NCI-H146 treated with DMSO at 0.1 percent for 48 hours (cell line): ENCODE measurements at regions not wholly inside any gene's neighbourhood (a gene's known extent, or its start where the extent isn't known, plus 50 kb on each side); places are given as distances from the start of the nearest gene placed in this dataset.
"Not testable (repeated sequence)": the region's sequence is repeated elsewhere in the genome, so short reads cannot be mapped to it uniquely, and the experiment has no call there.

Experiments used
- DNase-seq: peaks from one replicate; lab custom pipeline; 2025; ENCODE audit not compliant: unreplicated experiment; lab: John Stamatoyannopoulos, UW

- no peak for DNase-seq
Observed at GRCh38 chr2:65586516-65586915, 154.1 kb upstream of the SPRED2 start.

GRCh38 chr2:65583061-65583460 lies 150.7 kb upstream of the SPRED2 start:
- no peak for DNase-seq

GRCh38 chr2:65582364-65582763 lies 150.0 kb upstream of the SPRED2 start:
- no peak for DNase-seq

GRCh38 chr2:65580824-65581223 lies 148.4 kb upstream of the SPRED2 start:
- DNase-seq, result no peak

GRCh38 chr2:65579506-65580235 lies 147.3 kb upstream of the SPRED2 start:
- DNase-seq, result no peak

GRCh38 chr2:65577654-65578053 lies 145.3 kb upstream of the SPRED2 start:
- no peak for DNase-seq

- DNase-seq, result no peak
Observed at GRCh38 chr2:65576861-65577601, 144.6 kb upstream of the SPRED2 start.

GRCh38 chr2:65576278-65576677 lies 143.9 kb upstream of the SPRED2 start:
- DNase-seq, result no peak

- DNase-seq, result no peak
Observed at GRCh38 chr2:65574993-65575392, 142.6 kb upstream of the SPRED2 start.

GRCh38 chr2:65568656-65569440 lies 136.4 kb upstream of the SPRED2 start:
- DNase-seq, result not testable (repeated sequence)

GRCh38 chr2:65566617-65567016 lies 134.2 kb upstream of the SPRED2 start:
- DNase-seq, result peak; percentile 45

- DNase-seq, result no peak
Observed at GRCh38 chr2:65565681-65566080, 133.3 kb upstream of the SPRED2 start.

- DNase-seq, result no peak
Observed at GRCh38 chr2:65564299-65564698, 131.9 kb upstream of the SPRED2 start.

- DNase-seq, result no peak
Observed at GRCh38 chr2:65562890-65563289, 130.5 kb upstream of the SPRED2 start.

- no peak for DNase-seq
Observed at GRCh38 chr2:65558743-65559142, 126.3 kb upstream of the SPRED2 start.

- peak; percentile 60 for DNase-seq
Observed at GRCh38 chr2:65557616-65558573, 125.5 kb upstream of the SPRED2 start.

GRCh38 chr2:65554765-65555591 lies 122.6 kb upstream of the SPRED2 start:
- no peak for DNase-seq

GRCh38 chr2:65553504-65554074 lies 121.2 kb upstream of the SPRED2 start:
- no peak for DNase-seq

- DNase-seq, result no peak
Observed at GRCh38 chr2:65551528-65551927, 119.1 kb upstream of the SPRED2 start.
